SKM-1 (cell line): ENCODE measurements at regions not wholly inside any gene's neighbourhood (a gene's known extent, or its start where the extent isn't known, plus 50 kb on each side); places are given as distances from the start of the nearest gene placed in this dataset.
"Not testable (repeated sequence)": the region's sequence is repeated elsewhere in the genome, so short reads cannot be mapped to it uniquely, and the experiment has no call there.

Experiments
- DNase-seq: peaks from one replicate; lab custom pipeline; 2025; ENCODE audit not compliant: unreplicated experiment; lab: John Stamatoyannopoulos, UW

DNA sequence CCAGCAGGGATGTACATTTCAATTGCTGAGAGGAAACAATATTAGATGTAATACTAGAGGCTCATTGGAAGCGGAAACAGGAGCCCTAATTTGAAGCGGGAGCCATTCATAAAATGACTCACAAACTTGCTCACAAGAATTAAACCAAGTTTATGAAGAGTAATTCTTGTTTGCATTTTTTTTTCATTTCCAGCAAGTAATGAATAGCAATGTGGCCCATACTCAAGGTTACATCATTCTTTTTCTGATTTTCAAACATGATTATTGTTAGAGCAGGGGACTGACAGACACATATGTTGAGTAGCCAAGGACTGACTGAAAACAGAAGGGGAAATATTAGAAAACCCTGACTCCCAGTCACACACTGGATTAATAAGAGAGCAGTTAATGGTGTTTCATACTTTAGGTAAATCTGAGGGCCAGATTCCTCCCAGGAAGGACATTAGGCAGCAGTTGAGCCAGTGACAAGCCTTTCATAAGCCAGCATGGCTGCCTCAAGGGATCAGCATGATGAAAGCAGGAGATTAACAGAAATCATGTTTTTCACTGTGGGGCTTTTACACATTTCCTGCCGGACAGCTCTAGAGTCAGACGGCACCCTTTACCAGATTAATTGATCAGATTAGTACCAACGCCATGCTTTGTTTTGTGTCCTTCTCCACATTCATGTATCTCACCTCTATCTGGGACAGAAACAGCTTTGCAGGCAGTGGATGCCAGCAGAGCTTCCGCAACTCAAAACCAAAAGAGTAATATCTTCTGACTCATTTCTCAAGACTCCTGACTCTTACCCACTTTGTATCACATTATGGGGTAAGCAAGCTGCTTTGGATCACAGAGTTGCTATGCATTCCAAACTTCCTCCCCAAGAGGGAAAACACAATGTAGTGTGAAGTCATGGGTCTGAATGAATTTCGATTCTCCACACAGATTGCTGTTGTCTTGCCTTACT, 831.6 kb downstream of the KCNA4 start:
- DNase-seq, result no peak

DNA sequence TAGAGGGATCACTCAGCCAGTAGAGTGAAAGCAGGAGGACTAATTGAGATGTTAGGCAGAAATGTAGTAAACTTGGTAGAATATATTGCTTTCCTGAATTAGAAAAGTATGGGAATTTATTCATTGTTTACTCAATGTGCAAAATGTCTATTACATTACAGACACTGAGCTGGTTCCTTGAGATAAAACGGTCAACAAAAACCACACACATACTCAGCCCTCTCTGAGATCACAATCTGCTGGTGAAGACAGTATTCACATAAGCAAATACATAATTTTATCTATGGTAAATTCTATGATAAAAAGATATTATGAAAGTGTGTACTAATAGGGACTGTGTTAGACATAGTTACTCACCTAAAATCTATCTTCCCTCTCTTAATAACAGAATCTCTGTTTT, 833.5 kb downstream of the KCNA4 start:
- DNase-seq, result no peak

DNA sequence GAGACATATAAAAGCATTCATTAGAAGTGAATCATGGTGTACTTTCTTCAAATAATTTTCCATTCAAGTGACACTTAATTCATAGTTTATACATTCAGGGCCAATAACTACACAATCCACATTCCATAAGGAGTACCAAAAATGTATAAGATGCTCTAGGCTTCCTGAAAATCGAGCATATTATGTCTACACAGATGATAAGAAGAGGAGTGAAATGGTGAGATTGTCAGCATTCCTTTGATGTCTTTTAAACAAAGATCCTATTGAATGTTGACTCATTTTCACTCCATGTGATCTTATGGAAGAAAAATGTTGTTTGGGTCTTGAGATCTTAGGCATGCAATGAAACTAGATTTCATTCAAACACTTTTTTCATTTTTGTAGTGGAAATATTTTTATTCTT, 843.2 kb downstream of the KCNA4 start:
- no peak for DNase-seq

DNA sequence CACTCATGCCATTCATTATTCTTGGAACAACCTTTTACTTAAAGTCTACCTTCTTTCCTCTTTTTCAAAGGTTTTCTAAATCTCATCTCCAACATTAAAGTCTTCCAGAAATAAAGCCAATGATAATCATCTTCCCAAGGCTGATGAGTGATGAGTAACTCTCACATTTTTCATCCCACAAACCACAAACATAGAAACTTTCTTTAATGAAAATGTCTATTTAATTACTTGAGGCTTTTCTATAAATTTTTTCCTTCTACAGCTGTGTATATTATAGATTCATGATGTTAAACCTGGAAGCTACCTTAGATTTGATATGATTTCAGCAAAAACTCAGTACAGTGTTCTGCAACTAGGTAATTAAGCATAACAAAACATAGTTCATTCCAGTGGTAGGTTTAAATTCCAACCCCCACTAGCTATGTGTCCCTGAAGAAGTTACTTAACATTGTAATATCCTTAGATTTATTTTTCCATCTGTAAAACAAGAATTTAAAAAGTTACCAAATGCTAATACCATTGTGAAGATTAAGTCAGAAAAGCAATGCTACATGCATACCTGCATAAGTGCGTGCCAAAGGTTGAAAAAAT, 845.4 kb downstream of the KCNA4 start:
- DNase-seq, result no peak

DNA sequence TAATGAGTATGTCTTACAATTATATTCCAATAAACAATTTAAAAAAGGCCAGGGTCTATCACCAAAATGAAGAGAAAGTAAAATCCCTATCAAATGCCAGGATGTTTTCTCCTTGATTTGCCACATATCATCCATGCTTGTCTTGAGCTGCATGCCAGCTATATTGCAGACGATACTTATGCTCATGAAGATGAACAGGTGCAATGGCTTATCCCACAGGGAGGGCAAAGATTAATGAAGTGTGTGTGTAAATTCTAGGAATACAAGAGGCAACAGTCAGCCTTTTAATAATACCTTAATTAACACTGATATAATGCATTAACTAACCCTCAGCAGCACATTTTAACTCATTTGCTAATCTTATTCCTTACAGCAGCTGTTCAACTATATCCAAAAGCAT, 850.5 kb downstream of the KCNA4 start:
- no peak for DNase-seq

DNA sequence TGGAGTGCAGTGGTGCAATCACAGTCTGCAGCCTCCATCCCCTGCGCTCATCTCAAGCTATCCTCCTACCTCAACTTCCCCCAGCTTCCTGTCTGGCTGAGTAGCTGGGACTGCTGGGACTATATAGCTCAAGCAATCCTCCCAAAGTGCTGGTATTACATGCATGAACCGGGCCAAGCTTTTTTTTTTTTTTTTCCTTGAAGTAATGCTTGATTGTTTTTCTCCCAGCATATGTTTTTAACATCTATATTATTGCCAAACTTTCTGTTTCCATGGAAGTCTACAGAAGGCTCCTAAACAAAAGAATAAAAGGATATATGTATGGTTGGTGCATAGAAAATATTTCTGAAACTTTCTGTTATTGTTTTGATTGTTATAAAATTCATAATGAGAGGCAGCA, 853.6 kb downstream of the KCNA4 start:
- no peak for DNase-seq

DNA sequence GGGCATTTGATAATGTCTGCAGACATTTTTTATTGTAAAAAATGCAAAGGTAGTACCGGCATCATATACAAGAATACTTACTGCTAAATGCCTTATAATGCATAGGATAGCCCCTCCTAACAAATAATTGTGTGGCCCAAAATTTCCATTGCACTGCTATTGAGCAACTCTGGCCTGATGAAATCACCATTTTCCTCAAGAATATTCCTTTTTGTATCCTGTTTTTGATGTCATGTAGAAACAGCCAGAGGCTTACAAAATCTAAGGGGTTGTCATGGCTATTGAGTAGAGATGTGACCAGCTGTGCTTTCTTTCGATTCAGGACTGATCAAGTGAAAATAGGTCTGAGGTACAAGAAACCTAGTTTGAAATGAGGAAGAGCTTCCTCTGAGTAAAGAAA, 854.3 kb downstream of the KCNA4 start:
- no peak for DNase-seq

DNA sequence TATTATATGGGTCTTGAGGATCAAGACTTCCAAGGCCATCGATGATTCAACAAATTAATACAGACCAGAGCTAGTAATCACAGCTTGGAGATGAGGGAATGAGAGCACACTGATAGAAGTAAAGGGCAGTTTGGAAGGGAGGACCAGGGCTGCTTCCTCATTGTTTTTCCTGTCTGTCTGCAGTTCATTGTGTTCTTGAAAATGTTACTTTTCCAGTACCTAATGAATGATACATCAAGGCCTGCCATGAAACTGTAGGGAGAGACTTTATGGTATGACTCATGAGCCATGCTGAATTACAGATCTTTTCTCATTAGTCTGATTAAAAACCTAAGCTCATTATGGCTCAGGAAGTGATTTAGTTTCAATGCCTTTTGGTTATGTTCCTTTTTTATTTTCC, 855.6 kb downstream of the KCNA4 start:
- DNase-seq, result no peak

DNA sequence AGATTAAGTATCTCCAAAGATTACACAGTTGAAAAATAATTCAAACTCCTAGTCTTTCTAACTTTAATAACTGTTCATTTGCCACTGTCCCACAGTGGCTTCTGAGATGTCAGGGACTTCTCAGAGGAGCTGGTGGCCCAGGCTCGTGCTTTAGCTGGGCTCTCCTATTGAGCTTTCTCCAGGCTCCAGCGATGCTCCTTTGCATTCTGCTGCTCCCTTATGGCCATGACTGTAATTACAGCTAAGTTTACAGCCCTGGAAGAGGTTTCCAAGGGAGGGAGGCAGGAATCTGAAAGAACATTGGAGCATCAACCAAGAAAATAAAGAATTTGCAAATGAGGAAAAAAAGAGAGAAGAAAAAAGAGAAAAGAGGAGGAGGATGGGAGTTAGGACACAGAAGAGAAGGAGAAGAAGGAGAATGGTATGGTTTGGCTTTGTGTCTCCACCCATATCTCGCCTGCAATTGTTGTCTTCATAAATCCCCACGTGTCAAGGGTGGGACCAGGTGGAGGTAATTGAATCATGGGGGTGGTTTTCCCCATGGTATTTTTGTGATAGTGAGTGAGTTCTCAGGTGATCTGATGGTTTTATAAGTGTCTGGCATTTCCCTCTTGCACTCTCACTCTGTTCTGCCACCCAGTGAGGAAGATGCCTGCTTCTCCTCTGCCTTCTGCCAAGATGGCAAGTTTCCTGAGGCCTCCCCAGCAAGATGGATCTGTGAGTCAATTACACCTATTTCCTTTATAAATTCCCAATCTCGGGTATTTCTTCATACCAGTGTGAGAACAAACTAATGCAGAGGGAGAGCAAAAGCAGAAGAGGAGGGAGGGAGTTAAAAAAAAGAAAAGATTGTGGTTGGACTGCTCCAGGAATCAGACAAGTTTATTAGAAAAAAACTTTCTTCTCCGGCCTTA, 857.0 kb downstream of the KCNA4 start:
- DNase-seq, result peak; percentile 46

DNA sequence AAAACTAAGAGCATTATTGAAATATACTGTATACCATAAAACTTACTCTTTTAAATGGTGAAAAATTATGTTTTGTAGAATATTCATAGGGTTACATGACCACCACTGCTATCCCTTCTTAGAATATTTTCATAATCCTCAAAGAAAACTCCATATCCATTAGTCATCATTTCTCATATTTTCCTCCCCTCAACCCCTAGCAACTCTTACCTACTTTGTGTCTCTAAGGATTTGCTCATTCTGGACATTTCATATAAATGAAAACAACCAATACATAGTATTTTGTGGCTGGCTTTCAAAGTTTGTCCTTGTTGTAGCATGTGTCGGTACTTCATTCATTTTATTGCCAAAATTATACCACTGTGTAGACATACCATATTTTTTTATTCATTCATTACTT, 863.8 kb downstream of the KCNA4 start:
- no peak for DNase-seq

DNA sequence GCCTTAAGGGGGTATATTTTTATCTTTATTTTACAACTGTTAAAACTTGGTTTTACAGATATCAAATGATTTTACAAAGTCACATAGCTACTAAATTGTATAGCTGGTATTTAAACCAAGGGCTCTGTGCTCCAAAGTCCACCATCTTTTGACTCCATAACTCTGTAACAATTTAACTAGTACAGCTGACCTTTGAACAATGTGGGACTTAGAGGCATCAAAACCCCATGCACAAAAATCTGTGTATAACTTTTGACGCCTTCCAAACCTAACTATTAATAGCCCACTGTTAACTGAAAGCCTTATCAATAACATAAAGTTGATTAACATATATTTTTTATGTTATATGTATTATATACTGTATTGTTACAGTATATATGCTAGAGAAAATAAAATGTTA, 874.3 kb downstream of the KCNA4 start:
- not testable (repeated sequence) for DNase-seq

DNA sequence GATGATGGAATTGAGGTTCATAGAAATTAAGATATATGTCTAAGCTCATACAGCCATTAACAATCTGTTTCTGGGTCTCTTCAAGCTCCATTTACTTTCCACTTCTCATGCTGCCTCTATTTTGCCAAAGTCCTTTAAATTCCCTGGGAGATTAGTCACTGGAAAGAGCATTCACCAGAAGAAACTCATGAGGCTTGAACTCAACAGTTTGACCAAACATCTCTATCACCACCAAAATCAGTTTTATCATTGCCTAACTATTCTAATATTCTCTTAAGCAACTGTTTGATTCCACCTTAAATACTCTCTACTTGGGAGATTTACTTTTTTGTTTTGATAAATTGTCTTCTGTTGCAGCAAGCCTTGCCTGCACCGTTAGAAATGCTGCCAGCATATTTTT, 881.3 kb downstream of the KCNA4 start:
- no peak for DNase-seq

DNA sequence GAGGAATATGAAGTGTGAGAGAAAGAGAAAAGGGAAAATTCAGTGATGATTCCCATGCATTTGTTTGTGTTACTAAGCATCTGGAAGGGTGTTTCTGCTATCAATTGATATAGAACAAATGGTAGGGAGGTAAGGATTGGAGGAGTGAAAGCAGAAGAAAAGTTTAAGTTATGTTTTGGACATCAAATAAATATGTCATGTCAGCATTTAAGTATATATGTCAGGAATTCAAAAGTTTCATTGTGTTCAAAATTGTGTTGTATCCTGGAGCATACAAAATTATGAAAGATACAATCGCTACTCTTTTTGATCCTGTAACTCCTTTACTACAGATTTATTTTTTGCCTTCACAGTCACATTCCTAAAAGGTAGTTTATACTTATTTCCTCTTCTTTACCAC, 885.8 kb downstream of the KCNA4 start:
- no peak for DNase-seq

DNA sequence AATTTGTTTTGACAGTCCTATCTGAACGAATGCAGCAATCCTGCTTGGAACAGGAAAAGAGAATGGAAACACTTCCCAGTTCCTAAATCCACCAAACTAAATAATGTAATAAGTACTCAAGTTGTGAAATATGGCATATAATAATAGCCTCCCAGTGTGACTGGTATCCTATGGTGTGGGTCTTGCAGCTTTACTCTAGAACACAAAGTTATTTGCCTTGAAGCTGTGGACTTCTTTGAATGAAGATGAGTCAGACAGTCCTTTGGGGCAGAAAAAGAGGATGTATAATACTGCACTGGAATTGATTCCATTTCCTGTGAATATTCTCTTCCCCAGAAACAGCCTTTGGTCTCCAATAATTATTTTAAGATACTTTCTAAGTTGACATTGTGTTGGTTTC, 887.0 kb downstream of the KCNA4 start:
- DNase-seq, result no peak

DNA sequence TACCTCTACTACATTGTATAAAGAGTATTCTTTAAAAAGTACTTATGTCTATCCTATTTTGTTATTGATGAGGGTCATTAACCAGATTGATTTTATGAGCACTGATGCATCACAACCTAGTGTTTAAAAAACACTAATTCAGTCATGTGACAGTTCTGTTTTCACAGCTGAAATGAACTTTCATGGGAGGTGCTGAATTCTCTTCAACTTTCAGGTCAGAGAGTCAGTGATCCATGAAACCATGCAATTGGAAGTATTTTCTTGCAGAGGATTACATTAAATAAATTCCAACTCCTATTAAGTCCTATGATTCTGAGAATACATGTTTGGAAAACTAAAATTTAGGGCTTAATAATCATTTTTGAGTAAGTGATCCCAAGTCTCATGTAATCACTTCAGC, 889.4 kb downstream of the KCNA4 start:
- no peak for DNase-seq

DNA sequence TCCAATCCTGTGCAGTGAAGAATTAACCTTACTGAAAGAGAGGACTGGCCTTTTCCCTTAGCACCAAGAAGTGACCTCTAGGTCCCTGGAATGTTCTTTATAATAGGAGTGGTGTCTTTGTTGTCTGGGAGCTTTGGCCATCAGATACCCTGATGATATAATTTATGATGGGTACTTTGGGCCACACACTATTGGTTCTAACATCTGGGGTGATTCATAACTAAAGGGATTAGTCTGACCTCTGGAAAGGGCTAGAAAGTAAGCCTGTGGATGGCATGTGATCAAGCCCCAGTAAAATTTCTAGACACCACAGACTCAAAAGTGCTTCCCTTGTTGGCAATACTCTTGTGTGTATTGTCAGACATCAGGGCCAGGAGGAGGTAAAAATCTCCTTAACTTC, 891.2 kb downstream of the KCNA4 start:
- no peak for DNase-seq

DNA sequence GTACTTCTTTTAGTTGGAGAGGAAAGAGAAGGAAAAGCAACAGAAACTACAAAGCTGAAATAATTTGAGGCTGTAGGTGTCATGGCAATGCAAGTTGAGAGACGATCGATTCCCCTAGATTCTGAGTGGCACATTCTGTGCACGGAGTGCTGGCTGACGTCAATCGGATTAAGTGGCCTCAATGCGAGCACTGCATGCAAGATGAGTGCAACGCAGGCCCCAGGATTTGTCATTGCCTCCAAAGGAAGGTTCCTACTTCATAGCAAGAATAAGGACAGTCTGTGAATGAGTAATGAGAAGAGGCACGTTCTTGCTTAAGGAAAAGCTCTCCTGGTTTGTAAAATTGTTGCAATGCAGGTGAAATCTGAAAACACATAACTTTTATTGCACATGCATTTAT, 892.4 kb downstream of the KCNA4 start:
- no peak for DNase-seq

DNA sequence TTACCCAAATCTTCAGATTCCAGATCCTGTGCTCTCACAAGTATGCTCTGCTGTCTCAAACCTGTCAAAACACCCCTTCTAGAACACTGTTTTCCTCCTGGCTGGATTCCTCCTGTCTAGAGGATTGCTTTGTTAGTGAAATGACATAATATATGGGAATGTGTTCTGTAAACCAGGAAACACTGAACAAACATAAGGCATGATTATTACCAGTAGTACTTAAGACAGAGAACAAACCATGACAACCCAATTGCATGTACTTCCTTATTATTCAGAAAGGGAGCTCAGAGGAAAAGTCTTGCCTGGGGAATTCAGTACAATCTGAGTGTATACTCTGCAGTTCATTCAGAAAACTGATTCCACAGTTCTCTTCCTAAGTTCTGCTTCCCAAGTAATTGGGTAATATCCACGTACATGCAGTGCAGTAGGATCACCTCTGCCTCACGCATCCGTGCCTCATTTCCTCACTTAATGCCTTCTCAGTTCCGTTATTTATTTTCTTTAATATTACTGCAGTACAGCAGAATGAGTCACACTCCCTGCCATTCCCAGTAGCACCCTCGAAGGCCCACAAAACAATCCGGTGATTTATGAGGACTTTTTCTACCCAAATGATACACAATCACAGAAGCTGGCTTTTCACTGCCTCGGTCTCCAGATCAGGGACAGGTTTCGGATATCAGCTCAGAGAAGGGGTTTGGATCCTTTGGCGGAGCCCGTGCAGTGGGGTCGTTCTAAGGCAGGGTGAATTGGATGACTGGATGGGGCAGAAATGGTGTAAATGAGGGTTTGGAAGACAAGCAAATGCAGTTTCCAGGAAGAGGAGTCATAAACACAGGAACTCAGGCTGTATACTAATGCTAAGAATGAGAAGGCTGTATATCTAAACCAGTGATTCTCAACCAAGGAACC, 896.9 kb downstream of the KCNA4 start:
- no peak for DNase-seq

DNA sequence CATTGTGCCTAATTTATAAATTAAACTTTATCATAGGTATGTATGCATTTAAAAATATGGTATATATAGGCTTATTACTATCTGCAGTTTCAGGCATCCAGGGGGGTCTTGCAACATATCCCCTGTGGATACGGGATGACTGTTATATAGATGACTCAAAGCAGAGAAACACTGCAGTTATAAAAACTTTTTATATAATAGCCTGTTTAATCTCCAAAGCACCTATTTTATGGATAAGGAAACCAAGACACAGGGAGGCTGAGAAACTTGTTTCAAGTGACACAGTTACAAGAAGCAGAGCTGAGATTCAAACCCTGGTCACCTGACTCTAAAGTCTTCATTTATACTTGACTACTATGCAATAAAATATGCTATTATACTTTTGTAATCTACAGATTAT, 897.7 kb downstream of the KCNA4 start:
- no peak for DNase-seq

DNA sequence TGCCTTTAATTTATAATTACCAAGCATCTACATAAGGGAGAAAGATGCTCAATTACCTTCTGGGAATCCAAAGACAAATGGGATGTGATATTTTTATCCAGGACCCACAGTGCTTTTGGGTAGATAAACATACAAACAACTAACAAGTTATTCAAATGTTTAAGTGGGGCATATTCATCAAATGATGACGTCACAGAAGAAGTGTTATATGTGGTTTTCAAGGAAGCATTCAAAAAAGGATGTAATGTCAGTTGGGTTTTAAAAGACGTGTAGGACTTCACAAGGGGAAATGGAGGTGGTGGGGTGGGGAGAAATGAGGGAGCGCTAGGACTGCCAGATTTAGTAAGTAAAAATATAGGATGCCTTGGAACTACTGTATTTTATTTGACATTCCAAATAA, 915.9 kb downstream of the KCNA4 start:
- no peak for DNase-seq

DNA sequence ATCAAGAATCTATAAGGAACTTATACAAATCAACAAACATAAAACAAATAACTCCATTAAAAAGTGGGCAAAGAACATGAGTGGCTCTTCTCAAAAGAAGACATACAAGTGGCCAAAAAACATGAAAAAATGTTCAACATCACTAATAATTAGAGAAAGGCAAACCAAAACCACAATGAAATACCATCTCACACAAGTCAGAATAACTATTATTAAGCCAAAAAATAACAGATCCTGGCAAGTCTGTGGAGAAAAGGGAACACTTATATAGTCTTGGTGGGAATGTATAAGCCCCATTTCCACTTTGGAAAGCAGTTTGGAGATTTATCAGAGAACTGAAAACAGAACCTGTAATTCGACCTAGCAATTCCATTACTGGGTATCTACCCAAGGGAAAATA, 921.0 kb downstream of the KCNA4 start:
- DNase-seq, result no peak
